HG03521 (cell line): ENCODE measurements at regions not wholly inside any gene's neighbourhood (a gene's known extent, or its start where the extent isn't known, plus 50 kb on each side); places are given as distances from the start of the nearest gene placed in this dataset.

ENCODE experiments used
- ATAC-seq: cut with Tn5 transposase; IDR thresholded peaks from one replicate; pipeline ENCODE4 v1.9.1; 2021; ENCODE audit warnings: mild to moderate bottlenecking, moderate library complexity; ENCODE audit not compliant: unreplicated experiment

GRCh38 chr9:22389271-22389670 lies 57.4 kb upstream of the DMRTA1 start:
- ATAC-seq, result no peak

GRCh38 chr9:22392523-22392922 lies 54.1 kb upstream of the DMRTA1 start:
- no peak for ATAC-seq

GRCh38 chr9:22395687-22396141 lies 50.9 kb upstream of the DMRTA1 start:
- ATAC-seq, result no peak
